GM19239 (cell line): ENCODE measurements at regions not wholly inside any gene's neighbourhood (a gene's known extent, or its start where the extent isn't known, plus 50 kb on each side); places are given as distances from the start of the nearest gene placed in this dataset.

ENCODE experiments used
- DNase-seq: peaks from one replicate; pipeline ENCODE4 v3.0.0; 2011; ENCODE audit warnings: low spot score; ENCODE audit not compliant: insufficient read length
- FAIRE-seq: peaks from 2 replicates; lab custom pipeline; 2011; peaks lifted over from hg19 to GRCh38; lab: Jason Lieb, UNC

- DNase-seq (no peak), FAIRE-seq (no peak)
Observed at GRCh38 chr18:55880617-55881016, 292.6 kb upstream of the TCF4 start.

- FAIRE-seq (no peak), DNase-seq (no peak)
Observed at GRCh38 chr18:55879331-55879730, 291.3 kb upstream of the TCF4 start.

- DNase-seq = no peak
Observed at GRCh38 chr18:55878224-55878623, 290.2 kb upstream of the TCF4 start.

GRCh38 chr18:55877321-55877720 lies 289.3 kb upstream of the TCF4 start:
- no peak for DNase-seq
- FAIRE-seq = no peak

More at GRCh38 chr18:55878224-55878623, 290.2 kb upstream of the TCF4 start:
- FAIRE-seq = no peak

GRCh38 chr18:55876254-55876653 lies 288.3 kb upstream of the TCF4 start:
- FAIRE-seq = no peak

GRCh38 chr18:55875371-55875901 lies 287.4 kb upstream of the TCF4 start:
- DNase-seq = no peak
- FAIRE-seq = no peak

More at GRCh38 chr18:55876254-55876653, 288.3 kb upstream of the TCF4 start:
- no peak for DNase-seq

- DNase-seq (no peak), FAIRE-seq (no peak)
Observed at GRCh38 chr18:55869556-55870501, 281.8 kb upstream of the TCF4 start.

GRCh38 chr18:55868909-55869308 lies 280.9 kb upstream of the TCF4 start:
- FAIRE-seq (no peak), DNase-seq (no peak)

GRCh38 chr18:55866886-55867285 lies 278.9 kb upstream of the TCF4 start:
- DNase-seq (no peak), FAIRE-seq (no peak)

GRCh38 chr18:55866006-55866405 lies 278.0 kb upstream of the TCF4 start:
- DNase-seq = no peak
- FAIRE-seq = no peak

- DNase-seq (no peak), FAIRE-seq (no peak)
Observed at GRCh38 chr18:55864281-55864680, 276.3 kb upstream of the TCF4 start.

GRCh38 chr18:55863876-55864275 lies 275.9 kb upstream of the TCF4 start:
- DNase-seq (no peak), FAIRE-seq (no peak)

GRCh38 chr18:55863391-55863706 lies 275.4 kb upstream of the TCF4 start:
- FAIRE-seq = no peak

GRCh38 chr18:55862693-55863390 lies 274.9 kb upstream of the TCF4 start:
- no peak for FAIRE-seq
- no peak for DNase-seq

More at GRCh38 chr18:55863391-55863706, 275.4 kb upstream of the TCF4 start:
- DNase-seq = no peak

GRCh38 chr18:55861266-55861665 lies 273.3 kb upstream of the TCF4 start:
- no peak for FAIRE-seq
- no peak for DNase-seq

GRCh38 chr18:55858661-55859515 lies 270.9 kb upstream of the TCF4 start:
- FAIRE-seq (no peak), DNase-seq (no peak)

GRCh38 chr18:55857956-55858355 lies 270.0 kb upstream of the TCF4 start:
- DNase-seq (no peak), FAIRE-seq (no peak)

GRCh38 chr18:55857409-55857808 lies 269.4 kb upstream of the TCF4 start:
- no peak for DNase-seq
- FAIRE-seq = no peak

- no peak for FAIRE-seq
- no peak for DNase-seq
Observed at GRCh38 chr18:55856679-55857078, 268.7 kb upstream of the TCF4 start.

GRCh38 chr18:55856229-55856628 lies 268.2 kb upstream of the TCF4 start:
- FAIRE-seq = no peak
- DNase-seq = no peak
